Endothelial cell of umbilical vein (primary cell): ENCODE measurements at regions not wholly inside any gene's neighbourhood (a gene's known extent, or its start where the extent isn't known, plus 50 kb on each side); places are given as distances from the start of the nearest gene placed in this dataset.

Experiments
- BruUV-seq: library from RNA; stranded (reverse); fragments of 400-500 nt; replicated peaks from 2 replicates; lab custom pipeline; 2021; lab: Mats Ljungman, UMichigan
- CTCF ChIA-PET: fragments of 300-600, 350-600 bp; sonication (Branson Sonifier 250); formaldehyde crosslinking; loops from one replicate; lab custom pipeline; 2021; ENCODE audit warnings: antibody characterized with exemption, inconsistent platforms; lab: Charles Lee
- POLR2A ChIA-PET: fragments of 300-600, 350-600 bp; sonication (Branson Sonifier 250); formaldehyde crosslinking; loops from one replicate; lab custom pipeline; 2021; ENCODE audit warnings: antibody characterized with exemption, inconsistent platforms; lab: Charles Lee
- DNase-seq: peaks from one replicate; pipeline ENCODE4 v3.0.0-alpha.2; 2011; ENCODE audit warnings: low read depth, low spot score
- FAIRE-seq: peaks from 2 replicates; lab custom pipeline; 2011; peaks lifted over from hg19 to GRCh38; lab: Jason Lieb, UNC
- H2AFZ ChIP-seq: 2 replicates; pipeline ENCODE4 v1.6.0; 2012; ENCODE audit warnings: low read depth, low read length, control low read depth, inconsistent platforms
- H3K27ac ChIP-seq: 2 replicates; pipeline ENCODE4 v1.5.1; 2011; ENCODE audit warnings: low read depth, mild to moderate bottlenecking, control low read depth, low read length, moderate library complexity; ENCODE audit not compliant: insufficient read depth
- H3K27me3 ChIP-seq, 2 experiments: 2 replicates each; pipeline versions ENCODE4 v1.6.0 to v1.6.1; 2011; ENCODE audit warnings: low read length in 2 of 2, mixed read lengths in 1 of 2; ENCODE audit not compliant: control insufficient read depth in 2 of 2, insufficient read depth in 2 of 2
- H3K36me3 ChIP-seq, 2 experiments: 2 replicates in 1 of 2; 3 replicates in 1 of 2; pipeline ENCODE4 v1.5.1; 2011; ENCODE audit warnings: low read length in 2 of 2, mild to moderate bottlenecking in 1 of 2, moderate library complexity in 1 of 2; ENCODE audit not compliant: control insufficient read depth in 2 of 2, insufficient read depth in 2 of 2; ENCODE audit errors: extremely low read depth in 1 of 2
- H3K4me1 ChIP-seq: 3 replicates; pipeline ENCODE4 v1.5.1; 2011; ENCODE audit warnings: mild to moderate bottlenecking, low read length; ENCODE audit not compliant: control insufficient read depth, insufficient read depth; ENCODE audit errors: extremely low read depth
- H3K4me2 ChIP-seq: 2 replicates; pipeline ENCODE4 v1.6.1; 2011; ENCODE audit warnings: low read length, control low read depth, mixed read lengths; ENCODE audit not compliant: insufficient read depth
- H3K4me3 ChIP-seq, 3 experiments: fragments of 200-600 bp in 1 of 3; sonication (generic), shearing (Covaris generic) in 1 of 3; replicated peaks in 1 of 3; 2 replicates each; pipeline ENCODE4 v1.5.1; 2011 to 2016; ENCODE audit warnings: control low read depth in 3 of 3, low read length in 3 of 3, mild to moderate bottlenecking in 2 of 3, inconsistent platforms in 1 of 3, low read depth in 1 of 3, moderate library complexity in 1 of 3; ENCODE audit not compliant: insufficient read depth in 1 of 3
- H3K79me2 ChIP-seq: 2 replicates; pipeline ENCODE4 v1.6.0; 2012; ENCODE audit warnings: low read length, inconsistent platforms; ENCODE audit not compliant: control insufficient read depth, insufficient read depth
- H3K9ac ChIP-seq: replicated peaks from 2 replicates; pipeline ENCODE3; 2011; ENCODE audit warnings: low read length, control low read depth; ENCODE audit not compliant: insufficient read depth; ENCODE audit errors: extremely low read depth
- H3K9me1 ChIP-seq: replicated peaks from 3 replicates; pipeline ENCODE4 v1.6.0; 2011; ENCODE audit warnings: mild to moderate bottlenecking, low read length; ENCODE audit not compliant: control insufficient read depth, insufficient read depth; ENCODE audit errors: extremely low read depth
- H3K9me3 ChIP-seq: replicated peaks from 2 replicates; pipeline ENCODE4 v1.5.1; 2012; ENCODE audit warnings: low read length, inconsistent platforms; ENCODE audit not compliant: control insufficient read depth, insufficient read depth
- H4K20me1 ChIP-seq: replicated peaks from 2 replicates; pipeline ENCODE3; 2011; ENCODE audit warnings: mild to moderate bottlenecking, low read length; ENCODE audit not compliant: control insufficient read depth, insufficient read depth; ENCODE audit errors: extremely low read depth
- CTCF ChIP-seq, 2 donors: IDR thresholded peaks; 1 replicate in 1 of 2; 2 replicates in 1 of 2; pipeline ENCODE4 v1.5.1; 2011; ENCODE audit warnings: low read length in 2 of 2, mild to moderate bottlenecking in 2 of 2, moderate library complexity in 2 of 2, control low read depth in 1 of 2, inconsistent platforms in 1 of 2, low read depth in 1 of 2; ENCODE audit not compliant: insufficient read depth in 1 of 2; ENCODE audit errors: extremely low read depth in 1 of 2
- EZH2 ChIP-seq: IDR thresholded peaks from 2 replicates; pipeline ENCODE4 v1.6.1; 2012; ENCODE audit warnings: borderline replicate concordance, low read depth, mild to moderate bottlenecking, moderate library complexity, low read length, inconsistent platforms; ENCODE audit not compliant: severe bottlenecking
- FOS ChIP-seq: IDR thresholded peaks from 2 replicates; pipeline ENCODE4 v1.6.1; 2011; ENCODE audit warnings: mild to moderate bottlenecking, low read length, moderate library complexity, borderline replicate concordance; ENCODE audit not compliant: insufficient read depth
- GATA2 ChIP-seq: IDR thresholded peaks from 2 replicates; pipeline ENCODE4 v1.7.0; 2011; ENCODE audit warnings: low read depth, mild to moderate bottlenecking, moderate library complexity, mixed read lengths, low read length; ENCODE audit not compliant: insufficient read length, insufficient read depth
- JUN ChIP-seq: IDR thresholded peaks from 2 replicates; pipeline ENCODE4 v1.6.1; 2011; ENCODE audit warnings: borderline replicate concordance, low read depth; ENCODE audit not compliant: insufficient read length, insufficient read depth
- MAX ChIP-seq: IDR thresholded peaks from 2 replicates; pipeline ENCODE4 v1.6.1; 2011; ENCODE audit not compliant: insufficient read depth, insufficient read length
- MYC ChIP-seq: IDR thresholded peaks from one replicate; pipeline ENCODE4 v1.6.1; 2011; ENCODE audit warnings: mild to moderate bottlenecking, low read depth, low read length
- POLR2A ChIP-seq: IDR thresholded peaks from 2 replicates; pipeline ENCODE4 v1.6.1; 2012; ENCODE audit warnings: low read depth, mild to moderate bottlenecking, control low read depth, low read length
- POLR2AphosphoS5 ChIP-seq: IDR thresholded peaks from 2 replicates; pipeline ENCODE4 v1.6.1; 2012; ENCODE audit warnings: low read depth, mild to moderate bottlenecking, control low read depth, low read length, moderate library complexity; ENCODE audit not compliant: insufficient read depth
- dilution Hi-C: fragments of 300-500 bp; cut with MboI; formaldehyde crosslinking; loops from one replicate; pipeline ENCODE4 v1.15.0; 2019; ENCODE audit warnings: low sequenced_read_pairs; ENCODE audit not compliant: extremely low pct_ligation_motif_present
- intact Hi-C: fragments of 100-400 bp; cut with micrococcal nuclease; formaldehyde crosslinking; loops from one replicate; pipeline ENCODE4 v1.10.0; 2022

- Histone ChIP-seq H4K20me1 (no peaks in the 10 kb centered on the region), H3K9me3 (no peaks in the 10 kb centered on the region), H3K79me2 (no peaks in the 10 kb centered on the region), H2AFZ (no peak overlapping the region), H3K27ac (no peak overlapping the region), H3K4me3 (no peak overlapping the region), H3K36me3 (no peaks in the 10 kb centered on the region), H3K4me1 (no peaks in the 10 kb centered on the region), H3K9ac (no peak overlapping the region), H3K27me3 (no peaks in the 10 kb centered on the region), H3K9me1 (no peaks in the 10 kb centered on the region), H3K4me2 (no peak overlapping the region)
- FAIRE-seq (no peak), DNase-seq (no peak)
- POLR2A ChIA-PET = no interaction called here
- dilution Hi-C loops (no loop called here), intact Hi-C loops (no loop called here)
- TF ChIP-seq MAX = no peak
- TF ChIP-seq EZH2 = no peak
- TF ChIP-seq JUN = no peak
- TF ChIP-seq CTCF (IDR thresholded peaks at IDR 0.05; ENCODE audit: extremely low read depth in 1 of 2, insufficient read depth in 1 of 2, low read depth in 1 of 2, low read length in 2 of 2) = no peak
- TF ChIP-seq GATA2 = no peak
- no peak for TF ChIP-seq POLR2AphosphoS5
- TF ChIP-seq MYC = no peak
- TF ChIP-seq FOS = no peak
- TF ChIP-seq POLR2A = no peak
- BruUV-seq = no TSS peak
- CTCF ChIA-PET = no interaction called here
These were observed 405.0 kb upstream of the TPM1 start for GRCh38 chr15:62637574-62637897.
